ENCODE measurements at regions not wholly inside any gene's neighbourhood (a gene's known extent, or its start where the extent isn't known, plus 50 kb on each side); places are given as distances from the start of the nearest gene placed in this dataset.

DNA sequence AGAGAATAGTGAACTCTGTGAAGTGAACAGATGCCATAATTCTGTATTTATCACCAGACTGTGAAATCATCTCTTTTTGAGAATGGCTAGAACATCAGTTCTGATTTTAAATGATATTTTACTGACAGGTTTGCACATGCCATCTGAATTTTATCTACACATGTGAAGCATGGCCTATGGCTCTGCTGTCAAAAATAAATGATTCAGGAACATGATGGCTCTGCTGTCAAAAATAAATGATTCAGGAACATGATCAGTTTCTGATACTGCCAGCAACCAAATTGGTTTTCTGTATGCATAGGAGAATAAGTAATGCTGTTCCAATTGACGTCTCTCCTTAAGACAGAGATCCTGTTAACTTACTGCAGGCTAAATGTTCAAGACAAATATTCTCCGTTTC, 70.6 kb upstream of the TLL1 start:
- TF ChIP-seq CTCF (IDR thresholded peaks at IDR 0.05) (no peak), POLR2A (IDR thresholded peaks at IDR 0.05) (no peak)

All from lower leg skin (tissue), 3 donors.